ENCODE measurements at regions not wholly inside any gene's neighbourhood (a gene's known extent, or its start where the extent isn't known, plus 50 kb on each side); places are given as distances from the start of the nearest gene placed in this dataset.

DNA sequence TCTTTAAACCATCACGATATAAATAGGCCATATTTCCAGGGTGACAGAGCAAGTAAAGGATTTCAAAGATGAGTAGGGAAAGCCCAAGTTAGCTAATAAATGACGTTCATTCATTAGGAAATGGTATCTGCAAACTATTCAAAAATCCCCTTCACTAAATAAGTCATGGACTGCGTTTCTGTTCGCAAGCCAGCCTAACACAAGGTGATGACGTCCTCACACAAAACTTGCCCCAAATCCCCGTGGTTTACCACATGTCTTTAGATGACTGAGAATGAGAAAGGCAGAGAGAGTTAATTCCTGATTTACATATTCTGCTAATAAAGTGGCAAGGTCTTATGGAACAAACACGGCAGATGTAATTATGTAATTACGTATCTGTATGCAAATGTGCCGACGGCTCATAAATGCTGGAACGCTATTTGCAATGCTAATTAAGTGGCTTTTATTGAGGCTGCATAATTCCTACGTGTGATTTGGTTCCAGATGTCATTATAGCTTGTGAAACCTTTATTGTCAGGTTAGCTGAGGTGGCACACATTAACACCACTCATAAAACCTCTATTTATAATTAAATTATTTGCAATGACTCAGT is 437.7 kb upstream of the FRG1 start:
- TF ChIP-seq, protein P1, sequence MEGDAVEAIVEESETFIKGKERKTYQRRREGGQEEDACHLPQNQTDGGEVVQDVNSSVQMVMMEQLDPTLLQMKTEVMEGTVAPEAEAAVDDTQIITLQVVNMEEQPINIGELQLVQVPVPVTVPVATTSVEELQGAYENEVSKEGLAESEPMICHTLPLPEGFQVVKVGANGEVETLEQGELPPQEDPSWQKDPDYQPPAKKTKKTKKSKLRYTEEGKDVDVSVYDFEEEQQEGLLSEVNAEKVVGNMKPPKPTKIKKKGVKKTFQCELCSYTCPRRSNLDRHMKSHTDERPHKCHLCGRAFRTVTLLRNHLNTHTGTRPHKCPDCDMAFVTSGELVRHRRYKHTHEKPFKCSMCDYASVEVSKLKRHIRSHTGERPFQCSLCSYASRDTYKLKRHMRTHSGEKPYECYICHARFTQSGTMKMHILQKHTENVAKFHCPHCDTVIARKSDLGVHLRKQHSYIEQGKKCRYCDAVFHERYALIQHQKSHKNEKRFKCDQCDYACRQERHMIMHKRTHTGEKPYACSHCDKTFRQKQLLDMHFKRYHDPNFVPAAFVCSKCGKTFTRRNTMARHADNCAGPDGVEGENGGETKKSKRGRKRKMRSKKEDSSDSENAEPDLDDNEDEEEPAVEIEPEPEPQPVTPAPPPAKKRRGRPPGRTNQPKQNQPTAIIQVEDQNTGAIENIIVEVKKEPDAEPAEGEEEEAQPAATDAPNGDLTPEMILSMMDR (IDR thresholded peaks at IDR 0.05; ENCODE audit: low read depth, low read length) = no peak
- no peak overlapping the region for H3K4me3 ChIP-seq (ENCODE audit: low read depth, low read length)

DNA sequence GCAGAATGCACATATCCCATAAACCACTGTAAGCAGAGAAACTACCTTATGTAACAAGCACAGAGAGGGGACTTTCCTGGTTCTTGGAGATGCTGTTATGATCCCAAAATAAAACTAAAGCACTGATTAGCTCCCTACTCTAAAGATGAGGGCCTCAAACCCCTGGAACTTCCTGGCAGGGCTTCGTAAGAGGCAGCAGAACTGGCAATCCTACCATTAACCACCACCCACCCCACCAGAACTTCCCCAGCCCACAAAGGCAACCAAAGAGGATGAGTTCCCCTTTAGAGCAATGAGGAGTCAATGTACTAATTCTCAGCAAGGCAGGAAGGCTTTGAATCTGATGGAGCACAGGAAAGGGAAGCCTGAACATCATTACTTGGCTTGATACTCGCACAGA is 436.5 kb upstream of the FRG1 start:
- TF ChIP-seq, protein P1 (IDR thresholded peaks at IDR 0.05; ENCODE audit: low read depth, low read length) = no peak
- H3K4me3 ChIP-seq (ENCODE audit: low read depth, low read length) = no peak overlapping the region

DNA sequence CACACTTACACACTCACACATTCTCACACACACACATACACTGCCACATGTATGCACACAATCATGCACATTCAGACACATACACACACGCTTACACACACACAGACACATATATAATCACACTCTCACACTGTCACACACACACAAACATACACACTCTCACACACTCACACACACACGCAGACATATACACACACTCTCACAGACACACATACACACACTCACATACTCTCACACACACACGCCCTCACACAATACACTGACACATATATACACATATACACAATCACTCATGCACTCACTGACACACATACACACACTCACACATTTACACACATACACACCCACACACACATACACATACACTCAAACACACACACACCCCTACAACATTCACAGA is 435.3 kb upstream of the FRG1 start:
- TF ChIP-seq, protein P1 (IDR thresholded peaks at IDR 0.05; ENCODE audit: low read depth, low read length) = no peak
- no peak overlapping the region for H3K4me3 ChIP-seq (ENCODE audit: low read depth, low read length)

DNA sequence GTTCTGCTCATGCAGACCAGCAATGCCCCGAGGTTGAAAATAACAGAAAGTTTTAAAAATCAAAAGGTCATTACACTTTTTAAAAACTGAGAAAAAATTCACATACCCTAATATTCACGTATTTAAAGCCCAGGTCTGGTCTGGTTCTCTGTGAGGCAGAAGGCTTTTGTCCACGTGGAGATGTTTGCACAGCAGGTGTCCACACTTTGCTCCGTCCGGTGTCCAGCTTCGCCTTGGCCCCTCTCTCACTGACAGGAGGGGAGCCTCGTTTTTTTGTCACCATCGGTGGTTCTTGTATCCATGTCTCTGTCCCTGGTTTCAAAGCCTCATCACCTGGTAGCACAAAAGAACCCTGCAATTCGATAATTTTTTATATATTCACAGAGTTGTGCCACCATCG is 434.6 kb upstream of the FRG1 start:
- H3K4me3 ChIP-seq (ENCODE audit: low read depth, low read length) = no peak overlapping the region
- TF ChIP-seq, protein P1 (IDR thresholded peaks at IDR 0.05; ENCODE audit: low read depth, low read length) = no peak

DNA sequence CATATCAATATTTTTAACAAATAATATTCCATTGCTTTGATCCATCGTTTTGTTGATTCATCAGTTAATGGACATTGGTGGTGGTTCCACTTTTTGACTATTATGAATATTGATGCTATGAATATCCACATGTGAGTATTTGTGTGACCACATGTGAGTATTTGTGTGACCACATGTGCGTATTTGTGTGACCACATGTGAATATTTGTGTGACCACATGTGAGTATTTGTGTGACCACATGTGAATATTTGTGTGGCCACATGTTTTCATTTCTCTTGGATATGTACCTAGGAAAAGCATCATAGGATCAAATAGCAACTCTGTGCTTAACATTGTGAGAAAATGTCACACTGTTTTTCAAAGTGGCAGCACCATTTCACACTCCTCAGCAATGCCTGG is 433.6 kb upstream of the FRG1 start:
- TF ChIP-seq, protein P1 (IDR thresholded peaks at IDR 0.05; ENCODE audit: low read depth, low read length) = no peak
- no peak overlapping the region for H3K4me3 ChIP-seq (ENCODE audit: low read depth, low read length)

DNA sequence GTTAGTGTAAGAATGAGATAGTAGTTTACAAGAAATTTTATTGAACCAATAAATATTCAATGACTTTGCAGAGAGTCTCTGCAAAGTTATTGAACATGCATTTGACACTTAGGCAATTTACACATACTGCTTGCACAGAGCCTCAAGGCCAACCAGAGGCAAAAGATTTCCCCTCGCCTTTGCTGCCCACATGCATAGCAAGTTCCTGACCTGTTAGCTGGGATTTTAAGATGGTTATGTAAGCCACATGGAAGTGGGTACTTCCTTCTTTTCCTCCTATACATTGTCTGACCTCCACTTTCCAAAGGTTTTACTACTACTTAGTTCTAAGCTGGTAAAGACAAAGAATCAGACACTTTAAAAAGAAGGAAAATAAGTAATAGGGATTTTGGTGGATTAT is 430.1 kb upstream of the FRG1 start:
- no peak overlapping the region for H3K4me3 ChIP-seq (ENCODE audit: low read depth, low read length)
- TF ChIP-seq, protein P1 (IDR thresholded peaks at IDR 0.05; ENCODE audit: low read depth, low read length) = no peak

DNA sequence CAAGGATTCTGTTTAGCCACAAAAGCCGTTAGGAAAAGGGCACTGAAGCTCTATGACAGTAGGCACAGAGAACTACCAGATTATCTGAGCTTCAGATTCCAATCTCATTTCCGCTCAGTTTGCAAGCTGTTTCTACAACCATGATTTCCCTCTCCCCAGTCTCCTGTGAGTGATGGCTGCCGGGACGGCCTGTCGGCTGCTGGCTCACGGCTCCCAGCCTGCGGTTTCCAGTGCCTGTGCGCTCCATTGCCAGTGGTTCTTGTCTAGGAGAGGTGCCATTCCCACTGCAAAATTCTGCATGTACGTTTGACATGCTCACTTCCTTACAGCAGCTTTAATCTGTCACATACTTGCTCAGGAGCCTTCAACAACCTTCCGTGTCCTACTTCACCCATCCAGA is 429.1 kb upstream of the FRG1 start:
- TF ChIP-seq, protein P1 (IDR thresholded peaks at IDR 0.05; ENCODE audit: low read depth, low read length) = no peak
- H3K4me3 ChIP-seq (ENCODE audit: low read depth, low read length) = no peak overlapping the region

Data from WI38 (cell line).